Glutamatergic neuron (in vitro differentiated cells): ENCODE measurements at regions not wholly inside any gene's neighbourhood (a gene's known extent, or its start where the extent isn't known, plus 50 kb on each side); places are given as distances from the start of the nearest gene placed in this dataset.

Experiments used
- DNase-seq: peaks from one replicate; pipeline ENCODE4 v3.0.0; 2022
- H3K27ac Mint-ChIP-seq: one replicate; pipeline ENCODE4 v1.8.0; 2020; ENCODE audit warnings: mild to moderate bottlenecking, mixed read lengths, inconsistent platforms; ENCODE audit not compliant: unreplicated experiment
- H3K27me3 Mint-ChIP-seq: one replicate; pipeline ENCODE4 v1.8.0; 2020; ENCODE audit warnings: mild to moderate bottlenecking, moderate library complexity, mixed read lengths, inconsistent platforms; ENCODE audit not compliant: unreplicated experiment
- H3K36me3 Mint-ChIP-seq: one replicate; pipeline ENCODE4 v1.8.0; 2020; ENCODE audit warnings: mild to moderate bottlenecking, mixed read lengths, inconsistent platforms; ENCODE audit not compliant: unreplicated experiment
- H3K4me1 Mint-ChIP-seq: one replicate; pipeline ENCODE4 v1.8.0; 2020; ENCODE audit warnings: mild to moderate bottlenecking, low read depth, mixed read lengths, inconsistent platforms; ENCODE audit not compliant: unreplicated experiment
- H3K4me3 Mint-ChIP-seq: one replicate; pipeline ENCODE4 v1.8.0; 2020; ENCODE audit warnings: mild to moderate bottlenecking, mixed read lengths, inconsistent platforms; ENCODE audit not compliant: unreplicated experiment
- H3K9me3 Mint-ChIP-seq: one replicate; pipeline ENCODE4 v1.8.0; 2020; ENCODE audit warnings: mild to moderate bottlenecking, moderate library complexity, mixed read lengths, inconsistent platforms; ENCODE audit not compliant: unreplicated experiment
- CTCF ChIP-seq: fragments of 200-600 bp; sonication (generic); IDR thresholded peaks from one replicate; pipeline ENCODE4 v1.5.0; 2021; ENCODE audit not compliant: partially characterized antibody, unreplicated experiment

GRCh38 chr9:4417578-4418325 lies 72.5 kb upstream of the SLC1A1 start:
- H3K9me3 Mint-ChIP-seq = peaks cover 2% of the 10 kb centered on the region
- no peaks in the 10 kb centered on the region for H3K27me3 Mint-ChIP-seq
- H3K4me3 Mint-ChIP-seq = no peak overlapping the region
- no peak for TF ChIP-seq CTCF
- H3K36me3 Mint-ChIP-seq = no peaks in the 10 kb centered on the region
- H3K27ac Mint-ChIP-seq = no peak overlapping the region
- no peaks in the 10 kb centered on the region for H3K4me1 Mint-ChIP-seq
- DNase-seq = no peak

- H3K9me3 Mint-ChIP-seq = peaks cover 2% of the 10 kb centered on the region
- no peaks in the 10 kb centered on the region for H3K36me3 Mint-ChIP-seq
- TF ChIP-seq CTCF = no peak
- no peaks in the 10 kb centered on the region for H3K27me3 Mint-ChIP-seq
- no peak overlapping the region for H3K4me3 Mint-ChIP-seq
- H3K4me1 Mint-ChIP-seq = no peaks in the 10 kb centered on the region
- no peak overlapping the region for H3K27ac Mint-ChIP-seq
- no peak for DNase-seq
These were observed 73.8 kb upstream of the SLC1A1 start for GRCh38 chr9:4416467-4416866.

GRCh38 chr9:4415281-4415680 lies 75.0 kb upstream of the SLC1A1 start:
- Mint-ChIP-seq H3K9me3 (peaks cover 2% of the 10 kb centered on the region), H3K27ac (no peak overlapping the region), H3K27me3 (no peaks in the 10 kb centered on the region), H3K36me3 (no peaks in the 10 kb centered on the region), H3K4me3 (no peak overlapping the region), H3K4me1 (no peaks in the 10 kb centered on the region)
- TF ChIP-seq CTCF = no peak
- DNase-seq = no peak

- Mint-ChIP-seq H3K27me3 (no peaks in the 10 kb centered on the region), H3K4me1 (no peaks in the 10 kb centered on the region), H3K27ac (no peak overlapping the region), H3K36me3 (no peaks in the 10 kb centered on the region), H3K9me3 (no peaks in the 10 kb centered on the region), H3K4me3 (no peak overlapping the region)
- no peak for DNase-seq
- TF ChIP-seq CTCF = no peak
These were observed 76.4 kb upstream of the SLC1A1 start for GRCh38 chr9:4413856-4414255.

GRCh38 chr9:4404156-4404555 lies 86.1 kb upstream of the SLC1A1 start:
- DNase-seq = no peak
- Mint-ChIP-seq H3K36me3 (peaks cover 23% of the 10 kb centered on the region), H3K9me3 (no peaks in the 10 kb centered on the region), H3K27me3 (no peaks in the 10 kb centered on the region), H3K4me3 (no peak overlapping the region), H3K4me1 (no peaks in the 10 kb centered on the region), H3K27ac (no peak overlapping the region)
- TF ChIP-seq CTCF = no peak
